ENCODE measurements at regions not wholly inside any gene's neighbourhood (a gene's known extent, or its start where the extent isn't known, plus 50 kb on each side); places are given as distances from the start of the nearest gene placed in this dataset.

DNA sequence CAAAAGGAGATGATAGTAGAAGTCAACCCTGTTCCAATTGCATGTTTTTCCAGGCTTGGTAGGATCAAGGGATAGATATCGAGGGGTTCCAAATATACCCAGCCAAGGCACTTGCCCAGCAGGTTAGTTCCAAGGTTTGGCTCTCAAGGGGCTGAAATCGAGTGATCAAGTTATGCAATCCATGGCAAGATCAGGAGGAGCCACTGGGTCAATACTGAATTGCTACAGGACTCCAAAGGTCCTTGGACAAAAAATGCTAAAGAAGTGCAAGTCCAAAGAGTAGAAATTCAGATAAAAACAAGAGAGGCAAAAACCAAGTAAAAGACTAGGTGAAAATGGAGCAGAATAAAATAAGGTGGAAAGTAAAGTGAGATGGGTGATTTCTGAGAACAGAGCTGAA lies 179.1 kb upstream of the RFX3 start:
- H3K4me3 ChIP-seq (replicated peaks; ENCODE audit: low read depth, low read length), result no peak overlapping the region
- DNase-seq (ENCODE audit: low read depth), result no peak
- TF ChIP-seq, protein P1, sequence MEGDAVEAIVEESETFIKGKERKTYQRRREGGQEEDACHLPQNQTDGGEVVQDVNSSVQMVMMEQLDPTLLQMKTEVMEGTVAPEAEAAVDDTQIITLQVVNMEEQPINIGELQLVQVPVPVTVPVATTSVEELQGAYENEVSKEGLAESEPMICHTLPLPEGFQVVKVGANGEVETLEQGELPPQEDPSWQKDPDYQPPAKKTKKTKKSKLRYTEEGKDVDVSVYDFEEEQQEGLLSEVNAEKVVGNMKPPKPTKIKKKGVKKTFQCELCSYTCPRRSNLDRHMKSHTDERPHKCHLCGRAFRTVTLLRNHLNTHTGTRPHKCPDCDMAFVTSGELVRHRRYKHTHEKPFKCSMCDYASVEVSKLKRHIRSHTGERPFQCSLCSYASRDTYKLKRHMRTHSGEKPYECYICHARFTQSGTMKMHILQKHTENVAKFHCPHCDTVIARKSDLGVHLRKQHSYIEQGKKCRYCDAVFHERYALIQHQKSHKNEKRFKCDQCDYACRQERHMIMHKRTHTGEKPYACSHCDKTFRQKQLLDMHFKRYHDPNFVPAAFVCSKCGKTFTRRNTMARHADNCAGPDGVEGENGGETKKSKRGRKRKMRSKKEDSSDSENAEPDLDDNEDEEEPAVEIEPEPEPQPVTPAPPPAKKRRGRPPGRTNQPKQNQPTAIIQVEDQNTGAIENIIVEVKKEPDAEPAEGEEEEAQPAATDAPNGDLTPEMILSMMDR (IDR thresholded peaks at IDR 0.05; ENCODE audit: low read length, missing control alignments), result no peak

GRCh38 chr9:3700772-3701171 lies 175.0 kb upstream of the RFX3 start:
- no peak overlapping the region for H3K4me3 ChIP-seq (replicated peaks; ENCODE audit: low read depth, low read length)
- no peak for DNase-seq (ENCODE audit: low read depth)
- TF ChIP-seq, protein P1 (IDR thresholded peaks at IDR 0.05; ENCODE audit: low read length, missing control alignments), result no peak

DNA sequence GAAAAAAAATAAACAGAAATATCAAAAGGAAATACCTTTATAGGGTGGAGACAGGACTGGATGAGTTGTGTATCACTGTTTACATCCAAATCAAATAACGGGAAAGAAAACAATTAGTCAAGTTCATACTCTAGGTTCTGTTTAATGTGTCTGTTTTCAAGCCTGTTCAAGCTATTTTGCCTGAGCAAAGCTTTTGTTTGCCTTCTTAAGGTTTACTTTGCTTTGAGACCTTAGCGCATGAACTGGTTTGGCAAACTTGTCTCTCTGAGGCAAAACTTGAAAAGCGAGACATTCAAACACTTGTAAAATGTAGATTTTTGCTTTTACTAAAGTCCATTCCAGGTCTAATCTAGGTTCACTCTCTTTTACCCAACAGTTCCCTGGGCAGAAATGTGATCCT lies 174.1 kb upstream of the RFX3 start:
- no peak for DNase-seq (ENCODE audit: low read depth)
- TF ChIP-seq, protein P1 (IDR thresholded peaks at IDR 0.05; ENCODE audit: low read length, missing control alignments), result no peak
- no peak overlapping the region for H3K4me3 ChIP-seq (replicated peaks; ENCODE audit: low read depth, low read length)

- TF ChIP-seq, protein P1 (IDR thresholded peaks at IDR 0.05; ENCODE audit: low read length, missing control alignments), result no peak
- no peak for DNase-seq (ENCODE audit: low read depth)
- H3K4me3 ChIP-seq (replicated peaks; ENCODE audit: low read depth, low read length), result no peak overlapping the region
These were observed 172.7 kb upstream of the RFX3 start for GRCh38 chr9:3698531-3698930.

- TF ChIP-seq, protein P1 (IDR thresholded peaks at IDR 0.05; ENCODE audit: low read length, missing control alignments), result no peak
- H3K4me3 ChIP-seq (replicated peaks; ENCODE audit: low read depth, low read length), result no peak overlapping the region
- no peak for DNase-seq (ENCODE audit: low read depth)
These were observed 172.3 kb upstream of the RFX3 start for GRCh38 chr9:3698076-3698475.

GRCh38 chr9:3696368-3696767 lies 170.6 kb upstream of the RFX3 start:
- no peak overlapping the region for H3K4me3 ChIP-seq (replicated peaks; ENCODE audit: low read depth, low read length)
- DNase-seq (ENCODE audit: low read depth), result no peak
- TF ChIP-seq, protein P1 (IDR thresholded peaks at IDR 0.05; ENCODE audit: low read length, missing control alignments), result no peak

GRCh38 chr9:3692606-3693005 lies 166.8 kb upstream of the RFX3 start:
- H3K4me3 ChIP-seq (replicated peaks; ENCODE audit: low read depth, low read length), result no peak overlapping the region
- DNase-seq (ENCODE audit: low read depth), result no peak
- TF ChIP-seq, protein P1 (IDR thresholded peaks at IDR 0.05; ENCODE audit: low read length, missing control alignments), result no peak

All from fibroblast of pulmonary artery (primary cell).